ENCODE measurements at regions not wholly inside any gene's neighbourhood (a gene's known extent, or its start where the extent isn't known, plus 50 kb on each side); places are given as distances from the start of the nearest gene placed in this dataset.

DNA sequence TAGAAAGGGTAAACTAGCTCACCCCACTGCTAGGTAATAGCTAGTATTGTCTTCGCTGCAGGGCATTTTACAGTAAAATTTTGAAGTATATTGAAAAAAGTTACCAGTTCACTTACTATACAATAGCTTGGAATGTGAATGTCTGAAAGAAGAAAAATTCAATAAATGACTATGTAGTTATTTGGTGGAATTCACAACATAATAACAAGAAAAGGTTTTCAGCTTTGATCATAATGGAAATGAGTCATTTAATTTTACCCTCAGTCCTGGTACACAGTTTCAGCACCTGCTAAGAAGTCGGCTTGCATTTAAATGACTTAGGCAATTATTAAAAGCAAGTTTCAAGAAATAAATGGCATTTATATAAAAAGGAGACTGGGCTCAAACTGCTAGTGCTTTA lies 90.4 kb downstream of the NUP35 start:
- TF ChIP-seq, protein P1, sequence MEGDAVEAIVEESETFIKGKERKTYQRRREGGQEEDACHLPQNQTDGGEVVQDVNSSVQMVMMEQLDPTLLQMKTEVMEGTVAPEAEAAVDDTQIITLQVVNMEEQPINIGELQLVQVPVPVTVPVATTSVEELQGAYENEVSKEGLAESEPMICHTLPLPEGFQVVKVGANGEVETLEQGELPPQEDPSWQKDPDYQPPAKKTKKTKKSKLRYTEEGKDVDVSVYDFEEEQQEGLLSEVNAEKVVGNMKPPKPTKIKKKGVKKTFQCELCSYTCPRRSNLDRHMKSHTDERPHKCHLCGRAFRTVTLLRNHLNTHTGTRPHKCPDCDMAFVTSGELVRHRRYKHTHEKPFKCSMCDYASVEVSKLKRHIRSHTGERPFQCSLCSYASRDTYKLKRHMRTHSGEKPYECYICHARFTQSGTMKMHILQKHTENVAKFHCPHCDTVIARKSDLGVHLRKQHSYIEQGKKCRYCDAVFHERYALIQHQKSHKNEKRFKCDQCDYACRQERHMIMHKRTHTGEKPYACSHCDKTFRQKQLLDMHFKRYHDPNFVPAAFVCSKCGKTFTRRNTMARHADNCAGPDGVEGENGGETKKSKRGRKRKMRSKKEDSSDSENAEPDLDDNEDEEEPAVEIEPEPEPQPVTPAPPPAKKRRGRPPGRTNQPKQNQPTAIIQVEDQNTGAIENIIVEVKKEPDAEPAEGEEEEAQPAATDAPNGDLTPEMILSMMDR (IDR thresholded peaks at IDR 0.05): no peak
- no peak for TF ChIP-seq POLR2A (IDR thresholded peaks at IDR 0.05)

All from thyroid gland (tissue), 4 donors.